GM18909 (cell line): ENCODE measurements at regions not wholly inside any gene's neighbourhood (a gene's known extent, or its start where the extent isn't known, plus 50 kb on each side); places are given as distances from the start of the nearest gene placed in this dataset.

Experiments
- ATAC-seq: cut with Tn5 transposase; IDR thresholded peaks from one replicate; pipeline ENCODE4 v1.9.1; 2021; ENCODE audit warnings: mild to moderate bottlenecking; ENCODE audit not compliant: unreplicated experiment, poor library complexity

- ATAC-seq: no peak
Measured at GRCh38 chr7:89401099-89401498, 605.6 kb upstream of the TEX47 start.

- no peak for ATAC-seq
Measured at GRCh38 chr7:89401690-89402089, 606.2 kb upstream of the TEX47 start.

GRCh38 chr7:89451911-89452310, 656.4 kb upstream of the TEX47 start:
- no peak for ATAC-seq

GRCh38 chr7:89456556-89456955, 661.0 kb upstream of the TEX47 start:
- no peak for ATAC-seq

- ATAC-seq: no peak
Measured at GRCh38 chr7:89458114-89458513, 662.6 kb upstream of the TEX47 start.

GRCh38 chr7:89474456-89474855, 678.9 kb upstream of the TEX47 start:
- ATAC-seq: no peak

GRCh38 chr7:89477991-89478390, 676.3 kb upstream of the STEAP1 start:
- no peak for ATAC-seq

- no peak for ATAC-seq
Measured at GRCh38 chr7:89495704-89496103, 658.6 kb upstream of the STEAP1 start.

GRCh38 chr7:89500084-89500483, 654.2 kb upstream of the STEAP1 start:
- no peak for ATAC-seq

GRCh38 chr7:89503281-89503680, 651.0 kb upstream of the STEAP1 start:
- no peak for ATAC-seq

- ATAC-seq: no peak
Measured at GRCh38 chr7:89507034-89507433, 647.2 kb upstream of the STEAP1 start.

- no peak for ATAC-seq
Measured at GRCh38 chr7:89511900-89512299, 642.4 kb upstream of the STEAP1 start.

- ATAC-seq: no peak
Measured at GRCh38 chr7:89514970-89515369, 639.3 kb upstream of the STEAP1 start.

- no peak for ATAC-seq
Measured at GRCh38 chr7:89517815-89518214, 636.5 kb upstream of the STEAP1 start.

- ATAC-seq: no peak
Measured at GRCh38 chr7:89549768-89550167, 604.5 kb upstream of the STEAP1 start.

- no peak for ATAC-seq
Measured at GRCh38 chr7:89554209-89554608, 600.1 kb upstream of the STEAP1 start.

GRCh38 chr7:89559596-89559995, 594.7 kb upstream of the STEAP1 start:
- no peak for ATAC-seq

GRCh38 chr7:89563597-89563996, 590.7 kb upstream of the STEAP1 start:
- no peak for ATAC-seq

GRCh38 chr7:89584896-89585295, 569.4 kb upstream of the STEAP1 start:
- ATAC-seq: no peak

- ATAC-seq: no peak
Measured at GRCh38 chr7:89593125-89593524, 561.1 kb upstream of the STEAP1 start.

GRCh38 chr7:89602984-89603383, 551.3 kb upstream of the STEAP1 start:
- no peak for ATAC-seq

GRCh38 chr7:89605362-89605761, 548.9 kb upstream of the STEAP1 start:
- no peak for ATAC-seq

GRCh38 chr7:89606511-89606910, 547.8 kb upstream of the STEAP1 start:
- no peak for ATAC-seq
